ENCODE measurements at regions not wholly inside any gene's neighbourhood (a gene's known extent, or its start where the extent isn't known, plus 50 kb on each side); places are given as distances from the start of the nearest gene placed in this dataset.

- no peak for DNase-seq (ENCODE audit: unreplicated experiment)
- intact Hi-C loops (cut with micrococcal nuclease), result no loop called here
- peaks cover 13% of the 10 kb centered on the region for H3K9me3 Mint-ChIP-seq (ENCODE audit: unreplicated experiment)
- BruUV-seq (replicated peaks), result no TSS peak
- no peak overlapping the region for H3K4me3 Mint-ChIP-seq (ENCODE audit: unreplicated experiment)
- ChIA-PET POLR2A (interaction anchor here (0.7 to 2.1 kb wide), 6 partner anchors 10 to 203 kb away, joined by 3 to 9 read pairs (median 3); partner anchors contain the start of gene NDUFV2), CTCF (interaction anchor here (0.5 to 2.9 kb wide), 8 partner anchors 10 to 1977 kb away, joined by 3 to 11 read pairs (median 4); no protein-coding TSS in a partner anchor)
- no peaks in the 10 kb centered on the region for H3K36me3 Mint-ChIP-seq (ENCODE audit: insufficient read depth, unreplicated experiment)
- no peak for TF ChIP-seq CTCF (IDR thresholded peaks at IDR 0.05; ENCODE audit: unreplicated experiment)
- no peak overlapping the region for H3K27ac Mint-ChIP-seq (ENCODE audit: low read depth, unreplicated experiment)
- H3K4me1 Mint-ChIP-seq (ENCODE audit: insufficient read depth, unreplicated experiment), result peaks cover 16% of the 10 kb centered on the region
- H3K27me3 Mint-ChIP-seq (ENCODE audit: insufficient read depth, unreplicated experiment), result no peaks in the 10 kb centered on the region
Observed at GRCh38 chr18:8998481-8999217, 103.8 kb upstream of the NDUFV2 start.

GRCh38 chr18:8999872-9000271 lies 102.6 kb upstream of the NDUFV2 start:
- no peaks in the 10 kb centered on the region for H3K36me3 Mint-ChIP-seq (ENCODE audit: insufficient read depth, unreplicated experiment)
- POLR2A ChIA-PET, result interaction anchor here (0.9 to 2.1 kb wide), 4 partner anchors 9 to 102 kb away, joined by 3 to 9 read pairs (median 3); partner anchors contain the start of gene NDUFV2
- H3K4me1 Mint-ChIP-seq (ENCODE audit: insufficient read depth, unreplicated experiment), result peaks cover 16% of the 10 kb centered on the region
- TF ChIP-seq CTCF (IDR thresholded peaks at IDR 0.05; ENCODE audit: unreplicated experiment), result no peak
- H3K4me3 Mint-ChIP-seq (ENCODE audit: unreplicated experiment), result no peak overlapping the region
- BruUV-seq (replicated peaks), result no TSS peak
- intact Hi-C loops (cut with micrococcal nuclease), result no loop called here
- H3K27me3 Mint-ChIP-seq (ENCODE audit: insufficient read depth, unreplicated experiment), result no peaks in the 10 kb centered on the region
- no peak for DNase-seq (ENCODE audit: unreplicated experiment)
- H3K9me3 Mint-ChIP-seq (ENCODE audit: unreplicated experiment), result peaks cover 13% of the 10 kb centered on the region
- H3K27ac Mint-ChIP-seq (ENCODE audit: low read depth, unreplicated experiment), result no peak overlapping the region
- CTCF ChIA-PET, result interaction anchor here (1.0 to 2.9 kb wide), 4 partner anchors 12 to 345 kb away, joined by 3 to 11 read pairs (median 6); no protein-coding TSS in a partner anchor

- H3K4me3 Mint-ChIP-seq (ENCODE audit: unreplicated experiment), result no peak overlapping the region
- CTCF ChIA-PET, result interaction anchor here (2.5 to 2.9 kb wide), 2 partner anchors 12 to 17 kb away, joined by 8 to 11 read pairs; no protein-coding TSS in a partner anchor
- intact Hi-C loops (cut with micrococcal nuclease), result no loop called here
Observed at GRCh38 chr18:9000733-9001132, 101.8 kb upstream of the NDUFV2 start.

More at GRCh38 chr18:9000733-9001132, 101.8 kb upstream of the NDUFV2 start:
- Mint-ChIP-seq H3K4me1 (ENCODE audit: insufficient read depth, unreplicated experiment) (peaks cover 16% of the 10 kb centered on the region), H3K9me3 (ENCODE audit: unreplicated experiment) (peaks cover 13% of the 10 kb centered on the region), H3K27ac (ENCODE audit: low read depth, unreplicated experiment) (no peak overlapping the region), H3K27me3 (ENCODE audit: insufficient read depth, unreplicated experiment) (no peaks in the 10 kb centered on the region), H3K36me3 (ENCODE audit: insufficient read depth, unreplicated experiment) (no peaks in the 10 kb centered on the region)
- DNase-seq (ENCODE audit: unreplicated experiment), result no peak
- POLR2A ChIA-PET, result interaction anchor here (1.1 to 2.1 kb wide), 3 partner anchors 17 to 101 kb away, joined by 3 to 9 read pairs (median 9); partner anchors contain the start of gene NDUFV2
- BruUV-seq (replicated peaks), result no TSS peak
- TF ChIP-seq CTCF (IDR thresholded peaks at IDR 0.05; ENCODE audit: unreplicated experiment), result no peak

Measured in MCF 10A (cell line).